HEK293 (cell line): ENCODE measurements at regions not wholly inside any gene's neighbourhood (a gene's known extent, or its start where the extent isn't known, plus 50 kb on each side); places are given as distances from the start of the nearest gene placed in this dataset.

Experiments used
- CTCF ChIA-PET: fragments of 350-600 bp; formaldehyde crosslinking; extraction: SDS; loops from one replicate; lab custom pipeline; 2021; ENCODE audit warnings: antibody characterized with exemption; lab: Yijun Ruan, JAX
- POLR2A ChIA-PET: fragments of 300-600 bp; formaldehyde crosslinking; extraction: SDS; loops from one replicate; lab custom pipeline; 2020; ENCODE audit warnings: antibody characterized with exemption, inconsistent platforms; lab: Yijun Ruan, JAX
- H3K27ac ChIP-seq: fragments of 200-500 bp; sonication (Bioruptor generic); 2 replicates; pipeline ENCODE4 v1.5.1; 2014; ENCODE audit warnings: low read depth, low read length, control low read depth, inconsistent platforms; ENCODE audit errors: extremely low read depth
- H3K36me3 ChIP-seq, 2 experiments: fragments of 200-500 bp in 1 of 2; sonication (Bioruptor generic) in 1 of 2; 1 replicate in 1 of 2; 2 replicates in 1 of 2; pipeline ENCODE4 v1.5.1; 2014 to 2017; ENCODE audit warnings: inconsistent platforms in 2 of 2, low read length in 2 of 2; ENCODE audit not compliant: control insufficient read depth in 2 of 2, insufficient read depth in 1 of 2
- H3K4me1 ChIP-seq: fragments of 200-500 bp; sonication (Bioruptor generic); 2 replicates; pipeline ENCODE4 v1.5.1; 2014; ENCODE audit warnings: mild to moderate bottlenecking, low read length, inconsistent platforms; ENCODE audit not compliant: control insufficient read depth, insufficient read depth
- H3K4me3 ChIP-seq: 2 replicates; pipeline ENCODE4 v1.5.1; 2011; ENCODE audit warnings: low read depth, mild to moderate bottlenecking, control low read depth, low read length, moderate library complexity
- H3K9me3 ChIP-seq: fragments of 200-500 bp; sonication (Bioruptor generic); 2 replicates; pipeline ENCODE4 v1.5.1; 2014; ENCODE audit warnings: low read depth, low read length, inconsistent platforms; ENCODE audit not compliant: control insufficient read depth, insufficient read depth
- GLIS2 ChIP-seq: fragments of 450-650 bp; formaldehyde crosslinking; IDR thresholded peaks from 2 replicates; pipeline ENCODE4 v1.5.1; 2016; ENCODE audit warnings: missing biosample characterization, missing genetic modification characterization
- KLF7 ChIP-seq: fragments of 450-650 bp; formaldehyde crosslinking; IDR thresholded peaks from 2 replicates; pipeline ENCODE4 v1.5.1; 2016; ENCODE audit warnings: missing biosample characterization, missing genetic modification characterization, borderline replicate concordance
- SETDB1 ChIP-seq: IDR thresholded peaks from one replicate; pipeline ENCODE4 v1.6.1; 2017; ENCODE audit warnings: mild to moderate bottlenecking, low read length, moderate library complexity, mixed read lengths; ENCODE audit not compliant: insufficient read length
- ZNF184 ChIP-seq: fragments of 450-650 bp; IDR thresholded peaks from 2 replicates; pipeline ENCODE4 v1.5.1; 2018; ENCODE audit warnings: missing biosample characterization, mild to moderate bottlenecking, missing genetic modification characterization
- ZNF24 ChIP-seq: fragments of 450-650 bp; formaldehyde crosslinking; IDR thresholded peaks from 2 replicates; pipeline ENCODE4 v1.5.1; 2016; ENCODE audit warnings: missing biosample characterization, missing genetic modification characterization
- ZNF555 ChIP-seq: fragments of 450-650 bp; formaldehyde crosslinking; conservative IDR thresholded peaks from 2 replicates; pipeline ENCODE4 v1.5.1; 2017; ENCODE audit warnings: missing biosample characterization, mild to moderate bottlenecking, missing genetic modification characterization, inconsistent platforms
- ZNF830 ChIP-seq: fragments of 450-650 bp; IDR thresholded peaks from 2 replicates; pipeline ENCODE4 v1.5.0; 2018; ENCODE audit warnings: missing biosample characterization, missing genetic modification characterization, low read depth, mild to moderate bottlenecking, moderate library complexity
- TF ChIP-seq, protein P1 (sequence below): fragments of 450-650 bp; formaldehyde crosslinking; IDR thresholded peaks from 2 replicates; pipeline ENCODE4 v1.5.1; 2017; ENCODE audit warnings: missing biosample characterization, missing genetic modification characterization
- TF ChIP-seq, protein P2 (sequence below): fragments of 450-650 bp; IDR thresholded peaks from 2 replicates; pipeline ENCODE4 v1.5.1; 2018; ENCODE audit warnings: missing biosample characterization, missing genetic modification characterization
- TF ChIP-seq, protein P3 (sequence below): fragments of 450-650 bp; formaldehyde crosslinking; IDR thresholded peaks from 2 replicates; pipeline ENCODE4 v1.5.1; 2016; ENCODE audit warnings: missing biosample characterization, missing genetic modification characterization
- TF ChIP-seq, protein P4 (sequence below): fragments of 450-650 bp; formaldehyde crosslinking; IDR thresholded peaks from 2 replicates; pipeline ENCODE4 v1.5.1; 2016; ENCODE audit warnings: missing biosample characterization, missing genetic modification characterization, low read depth
- TF ChIP-seq, protein P5 (sequence below): fragments of 450-650 bp; formaldehyde crosslinking; IDR thresholded peaks from 2 replicates; pipeline ENCODE4 v1.5.1; 2017; ENCODE audit warnings: missing biosample characterization, missing genetic modification characterization

DNA sequence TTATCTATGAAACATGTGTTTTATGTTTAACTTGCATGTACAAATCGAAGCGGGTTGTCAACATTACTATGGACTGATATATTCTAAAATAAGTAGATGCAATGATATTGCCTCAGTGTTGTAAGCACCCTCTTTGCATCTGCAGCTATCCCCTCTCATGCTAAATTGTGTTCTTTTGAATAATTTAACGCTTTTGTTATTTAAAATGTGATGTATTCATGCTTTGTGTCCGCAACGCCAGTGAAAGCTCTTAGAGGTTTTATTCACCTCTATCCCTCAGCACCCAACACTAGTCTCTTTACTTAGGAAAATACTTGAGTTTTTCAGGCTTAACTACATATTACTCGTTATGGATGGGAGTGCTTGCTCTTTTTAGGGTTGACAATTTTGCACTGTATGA, 173.7 kb upstream of the ID4 start:
- ChIA-PET POLR2A (no interaction called here), CTCF (interaction anchor here (0.6 kb wide), 2 partner anchors 148 to 689 kb away, joined by 3 read pairs; no protein-coding TSS in a partner anchor)
- H3K4me1 ChIP-seq, result 0 out of 2 replicates have a peak, but pooled peaks cover 4% of the 10 kb centered on the region
- no peak overlapping the region for H3K27ac ChIP-seq
- H3K4me3 ChIP-seq, result no peak overlapping the region
- no peaks in the 10 kb centered on the region for H3K36me3 ChIP-seq
- TF ChIP-seq, protein P1, sequence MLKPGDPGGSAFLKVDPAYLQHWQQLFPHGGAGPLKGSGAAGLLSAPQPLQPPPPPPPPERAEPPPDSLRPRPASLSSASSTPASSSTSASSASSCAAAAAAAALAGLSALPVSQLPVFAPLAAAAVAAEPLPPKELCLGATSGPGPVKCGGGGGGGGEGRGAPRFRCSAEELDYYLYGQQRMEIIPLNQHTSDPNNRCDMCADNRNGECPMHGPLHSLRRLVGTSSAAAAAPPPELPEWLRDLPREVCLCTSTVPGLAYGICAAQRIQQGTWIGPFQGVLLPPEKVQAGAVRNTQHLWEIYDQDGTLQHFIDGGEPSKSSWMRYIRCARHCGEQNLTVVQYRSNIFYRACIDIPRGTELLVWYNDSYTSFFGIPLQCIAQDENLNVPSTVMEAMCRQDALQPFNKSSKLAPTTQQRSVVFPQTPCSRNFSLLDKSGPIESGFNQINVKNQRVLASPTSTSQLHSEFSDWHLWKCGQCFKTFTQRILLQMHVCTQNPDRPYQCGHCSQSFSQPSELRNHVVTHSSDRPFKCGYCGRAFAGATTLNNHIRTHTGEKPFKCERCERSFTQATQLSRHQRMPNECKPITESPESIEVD (tag by site-specific recombination), result no peak
- no peak for TF ChIP-seq ZNF830 (tag by site-specific recombination)
- TF ChIP-seq, protein P2, sequence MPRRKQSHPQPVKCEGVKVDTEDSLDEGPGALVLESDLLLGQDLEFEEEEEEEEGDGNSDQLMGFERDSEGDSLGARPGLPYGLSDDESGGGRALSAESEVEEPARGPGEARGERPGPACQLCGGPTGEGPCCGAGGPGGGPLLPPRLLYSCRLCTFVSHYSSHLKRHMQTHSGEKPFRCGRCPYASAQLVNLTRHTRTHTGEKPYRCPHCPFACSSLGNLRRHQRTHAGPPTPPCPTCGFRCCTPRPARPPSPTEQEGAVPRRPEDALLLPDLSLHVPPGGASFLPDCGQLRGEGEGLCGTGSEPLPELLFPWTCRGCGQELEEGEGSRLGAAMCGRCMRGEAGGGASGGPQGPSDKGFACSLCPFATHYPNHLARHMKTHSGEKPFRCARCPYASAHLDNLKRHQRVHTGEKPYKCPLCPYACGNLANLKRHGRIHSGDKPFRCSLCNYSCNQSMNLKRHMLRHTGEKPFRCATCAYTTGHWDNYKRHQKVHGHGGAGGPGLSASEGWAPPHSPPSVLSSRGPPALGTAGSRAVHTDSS, result no peak
- no peak for TF ChIP-seq KLF7 (tag by site-specific recombination)
- TF ChIP-seq, all 188 proteins: peak for 0
- no peaks in the 10 kb centered on the region for H3K9me3 ChIP-seq

DNA sequence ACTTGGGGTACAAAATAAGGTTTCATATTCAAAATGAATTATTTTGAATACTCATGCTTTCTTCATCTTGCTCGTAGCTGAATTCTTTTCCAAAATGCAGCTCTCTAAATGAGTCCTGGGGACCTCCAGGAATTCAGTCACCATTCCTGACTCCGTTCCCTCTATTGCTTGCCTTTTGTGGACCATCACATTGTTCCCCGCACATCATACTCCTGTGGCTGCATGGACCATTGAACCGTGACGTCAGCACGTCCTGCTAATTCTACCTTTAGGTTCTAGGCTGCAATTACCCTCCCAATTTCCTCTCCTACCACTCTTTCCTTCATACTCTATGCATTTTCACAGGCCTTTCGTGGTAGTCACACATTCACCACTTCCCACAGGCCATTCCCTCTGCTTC, 173.1 kb upstream of the ID4 start:
- ChIA-PET POLR2A (no interaction called here), CTCF (interaction anchor here (0.6 kb wide), 1 partner anchor 690 kb away, joined by 3 read pairs; no protein-coding TSS in a partner anchor)
- no peaks in the 10 kb centered on the region for H3K36me3 ChIP-seq
- no peaks in the 10 kb centered on the region for H3K9me3 ChIP-seq
- no peak overlapping the region for H3K4me3 ChIP-seq
- TF ChIP-seq, protein P3, sequence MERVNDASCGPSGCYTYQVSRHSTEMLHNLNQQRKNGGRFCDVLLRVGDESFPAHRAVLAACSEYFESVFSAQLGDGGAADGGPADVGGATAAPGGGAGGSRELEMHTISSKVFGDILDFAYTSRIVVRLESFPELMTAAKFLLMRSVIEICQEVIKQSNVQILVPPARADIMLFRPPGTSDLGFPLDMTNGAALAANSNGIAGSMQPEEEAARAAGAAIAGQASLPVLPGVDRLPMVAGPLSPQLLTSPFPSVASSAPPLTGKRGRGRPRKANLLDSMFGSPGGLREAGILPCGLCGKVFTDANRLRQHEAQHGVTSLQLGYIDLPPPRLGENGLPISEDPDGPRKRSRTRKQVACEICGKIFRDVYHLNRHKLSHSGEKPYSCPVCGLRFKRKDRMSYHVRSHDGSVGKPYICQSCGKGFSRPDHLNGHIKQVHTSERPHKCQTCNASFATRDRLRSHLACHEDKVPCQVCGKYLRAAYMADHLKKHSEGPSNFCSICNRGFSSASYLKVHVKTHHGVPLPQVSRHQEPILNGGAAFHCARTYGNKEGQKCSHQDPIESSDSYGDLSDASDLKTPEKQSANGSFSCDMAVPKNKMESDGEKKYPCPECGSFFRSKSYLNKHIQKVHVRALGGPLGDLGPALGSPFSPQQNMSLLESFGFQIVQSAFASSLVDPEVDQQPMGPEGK, result no peak
- TF ChIP-seq GLIS2 (tag by site-specific recombination), result no peak
- no peak for TF ChIP-seq ZNF24 (tag by site-specific recombination)
- TF ChIP-seq, protein P4, sequence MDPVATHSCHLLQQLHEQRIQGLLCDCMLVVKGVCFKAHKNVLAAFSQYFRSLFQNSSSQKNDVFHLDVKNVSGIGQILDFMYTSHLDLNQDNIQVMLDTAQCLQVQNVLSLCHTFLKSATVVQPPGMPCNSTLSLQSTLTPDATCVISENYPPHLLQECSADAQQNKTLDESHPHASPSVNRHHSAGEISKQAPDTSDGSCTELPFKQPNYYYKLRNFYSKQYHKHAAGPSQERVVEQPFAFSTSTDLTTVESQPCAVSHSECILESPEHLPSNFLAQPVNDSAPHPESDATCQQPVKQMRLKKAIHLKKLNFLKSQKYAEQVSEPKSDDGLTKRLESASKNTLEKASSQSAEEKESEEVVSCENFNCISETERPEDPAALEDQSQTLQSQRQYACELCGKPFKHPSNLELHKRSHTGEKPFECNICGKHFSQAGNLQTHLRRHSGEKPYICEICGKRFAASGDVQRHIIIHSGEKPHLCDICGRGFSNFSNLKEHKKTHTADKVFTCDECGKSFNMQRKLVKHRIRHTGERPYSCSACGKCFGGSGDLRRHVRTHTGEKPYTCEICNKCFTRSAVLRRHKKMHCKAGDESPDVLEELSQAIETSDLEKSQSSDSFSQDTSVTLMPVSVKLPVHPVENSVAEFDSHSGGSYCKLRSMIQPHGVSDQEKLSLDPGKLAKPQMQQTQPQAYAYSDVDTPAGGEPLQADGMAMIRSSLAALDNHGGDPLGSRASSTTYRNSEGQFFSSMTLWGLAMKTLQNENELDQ (tag by site-specific recombination), result no peak
- TF ChIP-seq ZNF184 (tag by site-specific recombination), result no peak
- TF ChIP-seq ZNF555 (tag by site-specific recombination), result no peak
- TF ChIP-seq, protein P5, sequence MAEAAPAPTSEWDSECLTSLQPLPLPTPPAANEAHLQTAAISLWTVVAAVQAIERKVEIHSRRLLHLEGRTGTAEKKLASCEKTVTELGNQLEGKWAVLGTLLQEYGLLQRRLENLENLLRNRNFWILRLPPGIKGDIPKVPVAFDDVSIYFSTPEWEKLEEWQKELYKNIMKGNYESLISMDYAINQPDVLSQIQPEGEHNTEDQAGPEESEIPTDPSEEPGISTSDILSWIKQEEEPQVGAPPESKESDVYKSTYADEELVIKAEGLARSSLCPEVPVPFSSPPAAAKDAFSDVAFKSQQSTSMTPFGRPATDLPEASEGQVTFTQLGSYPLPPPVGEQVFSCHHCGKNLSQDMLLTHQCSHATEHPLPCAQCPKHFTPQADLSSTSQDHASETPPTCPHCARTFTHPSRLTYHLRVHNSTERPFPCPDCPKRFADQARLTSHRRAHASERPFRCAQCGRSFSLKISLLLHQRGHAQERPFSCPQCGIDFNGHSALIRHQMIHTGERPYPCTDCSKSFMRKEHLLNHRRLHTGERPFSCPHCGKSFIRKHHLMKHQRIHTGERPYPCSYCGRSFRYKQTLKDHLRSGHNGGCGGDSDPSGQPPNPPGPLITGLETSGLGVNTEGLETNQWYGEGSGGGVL, result no peak
- TF ChIP-seq SETDB1, result no peak
- no peak overlapping the region for H3K27ac ChIP-seq
- 0 out of 2 replicates have a peak, but pooled peaks cover 4% of the 10 kb centered on the region for H3K4me1 ChIP-seq
